ENCODE measurements at regions not wholly inside any gene's neighbourhood (a gene's known extent, or its start where the extent isn't known, plus 50 kb on each side); places are given as distances from the start of the nearest gene placed in this dataset.

DNA sequence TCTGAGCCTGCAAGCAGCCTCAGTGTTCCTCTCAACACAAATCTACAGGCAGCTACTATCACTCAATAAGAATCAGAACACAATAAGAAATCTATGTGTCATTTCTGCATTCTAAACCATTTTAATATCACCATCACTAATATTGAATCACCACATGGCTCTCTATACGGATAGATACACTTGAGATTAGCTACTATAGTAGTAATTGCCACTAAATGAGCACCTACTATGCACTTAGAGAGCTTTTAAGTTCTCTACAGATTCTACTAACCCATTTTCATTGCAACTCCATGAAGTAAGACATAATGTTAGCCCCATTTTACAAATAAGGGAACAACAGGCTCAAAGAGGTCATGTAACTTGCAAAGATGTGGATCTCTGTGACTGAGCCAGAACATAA, 132.8 kb upstream of the DYNLRB2 start:
- Histone ChIP-seq H3K18ac (ENCODE audit: low read length) (no peak overlapping the region), H3K79me2 (ENCODE audit: control insufficient read depth, insufficient read depth, low read length, poor library complexity) (no peaks in the 10 kb centered on the region), H3K9ac (ENCODE audit: low read length) (no peak overlapping the region), H3K4me1 (ENCODE audit: control insufficient read depth in 1 of 2, insufficient read depth in 2 of 2, low read length in 2 of 2) (peaks cover 0 to 4% of the 10 kb centered on the region in 2 experiments), H3K4me3 (ENCODE audit: low read depth, low read length) (no peak overlapping the region), H3K27me3 (ENCODE audit: insufficient read depth, low read length) (no peaks in the 10 kb centered on the region), H3K79me1 (ENCODE audit: low read length) (no peaks in the 10 kb centered on the region), H4K12ac (ENCODE audit: low read depth, low read length) (no peak overlapping the region), H3K36me3 (ENCODE audit: control insufficient read depth in 1 of 2, insufficient read depth in 2 of 2, low read length in 2 of 2) (no peaks in the 10 kb centered on the region), H2BK120ac (ENCODE audit: insufficient read depth, low read length, poor library complexity) (no peak overlapping the region), H3K4me2 (ENCODE audit: low read length) (no peak overlapping the region), H3K4ac (ENCODE audit: low read depth, low read length) (no peak overlapping the region), H3K14ac (ENCODE audit: low read length) (no peak overlapping the region), H2AFZ (ENCODE audit: insufficient read depth, low read length, poor library complexity) (no peak overlapping the region), H3K27ac (ENCODE audit: low read depth, low read length) (no peak overlapping the region), H3K23ac (ENCODE audit: low read length) (no peak overlapping the region), H4K8ac (ENCODE audit: low read depth, low read length) (no peak overlapping the region), H3K9me3 (ENCODE audit: insufficient read depth, low read depth, low read length) (no peaks in the 10 kb centered on the region), H2AK5ac (ENCODE audit: low read length) (no peak overlapping the region), H4K91ac (ENCODE audit: low read depth, low read length) (no peak overlapping the region), H2BK5ac (ENCODE audit: low read depth, low read length, poor library complexity) (no peak overlapping the region), H2BK12ac (ENCODE audit: low read length) (no peak overlapping the region)
- DNase-seq: no peak
- no CpG with 5 or more reads among the region's 1 CpG for WGBS (ENCODE audit: extremely low coverage, insufficient coverage, insufficient read length)

DNA sequence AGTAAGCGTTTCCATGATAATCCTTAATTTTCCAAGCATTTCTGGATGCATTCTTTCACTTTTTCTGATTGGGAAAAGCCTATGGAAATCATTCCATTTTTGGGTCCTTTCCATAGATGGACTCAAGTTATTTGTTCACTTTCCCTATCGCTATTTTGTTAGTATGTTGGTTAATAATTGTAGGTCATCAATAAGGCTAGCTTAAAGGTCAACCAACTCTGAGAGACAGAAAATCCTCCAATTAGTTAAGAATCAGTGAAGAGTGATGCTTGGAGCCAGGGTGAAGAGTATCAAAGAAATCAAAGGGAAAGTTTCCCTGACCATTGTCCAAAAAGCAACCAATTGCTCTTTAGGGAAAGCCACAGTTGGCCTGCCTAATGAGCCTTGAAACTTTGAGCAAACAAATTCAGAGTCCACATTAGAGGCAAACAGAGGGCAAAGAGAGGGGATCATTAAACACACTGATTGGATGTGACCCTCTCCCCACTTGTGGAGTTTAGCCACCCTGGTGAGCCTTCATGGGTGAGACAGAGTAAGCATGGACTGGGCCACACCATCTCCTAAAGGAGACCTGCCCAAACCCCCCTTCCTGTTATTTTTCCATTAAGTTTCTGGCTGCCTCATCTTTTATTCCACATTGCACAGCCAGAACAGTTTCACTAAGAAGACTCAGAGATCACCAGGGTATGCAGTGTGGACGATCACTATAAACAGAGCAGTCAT, 133.4 kb upstream of the DYNLRB2 start:
- Histone ChIP-seq H3K27ac (ENCODE audit: low read depth, low read length) (no peak overlapping the region), H4K12ac (ENCODE audit: low read depth, low read length) (no peak overlapping the region), H2AFZ (ENCODE audit: insufficient read depth, low read length, poor library complexity) (no peak overlapping the region), H3K23ac (ENCODE audit: low read length) (no peak overlapping the region), H3K14ac (ENCODE audit: low read length) (no peak overlapping the region), H3K79me2 (ENCODE audit: control insufficient read depth, insufficient read depth, low read length, poor library complexity) (no peaks in the 10 kb centered on the region), H2AK5ac (ENCODE audit: low read length) (no peak overlapping the region), H3K36me3 (ENCODE audit: control insufficient read depth in 1 of 2, insufficient read depth in 2 of 2, low read length in 2 of 2) (no peaks in the 10 kb centered on the region), H3K4me3 (ENCODE audit: low read depth, low read length) (no peak overlapping the region), H2BK5ac (ENCODE audit: low read depth, low read length, poor library complexity) (no peak overlapping the region), H4K8ac (ENCODE audit: low read depth, low read length) (no peak overlapping the region), H2BK12ac (ENCODE audit: low read length) (no peak overlapping the region), H3K18ac (ENCODE audit: low read length) (no peak overlapping the region), H3K4me1 (ENCODE audit: control insufficient read depth in 1 of 2, insufficient read depth in 2 of 2, low read length in 2 of 2) (peaks cover 0 to 4% of the 10 kb centered on the region in 2 experiments), H3K9me3 (ENCODE audit: insufficient read depth, low read depth, low read length) (no peaks in the 10 kb centered on the region), H3K9ac (ENCODE audit: low read length) (no peak overlapping the region), H2BK120ac (ENCODE audit: insufficient read depth, low read length, poor library complexity) (no peak overlapping the region), H4K91ac (ENCODE audit: low read depth, low read length) (no peak overlapping the region), H3K4ac (ENCODE audit: low read depth, low read length) (no peak overlapping the region), H3K4me2 (ENCODE audit: low read length) (no peak overlapping the region), H3K27me3 (ENCODE audit: insufficient read depth, low read length) (no peaks in the 10 kb centered on the region), H3K79me1 (ENCODE audit: low read length) (no peaks in the 10 kb centered on the region)
- DNase-seq: no peak
- no CpG with 5 or more reads among the region's 3 CpGs for WGBS (ENCODE audit: extremely low coverage, insufficient coverage, insufficient read length)

DNA sequence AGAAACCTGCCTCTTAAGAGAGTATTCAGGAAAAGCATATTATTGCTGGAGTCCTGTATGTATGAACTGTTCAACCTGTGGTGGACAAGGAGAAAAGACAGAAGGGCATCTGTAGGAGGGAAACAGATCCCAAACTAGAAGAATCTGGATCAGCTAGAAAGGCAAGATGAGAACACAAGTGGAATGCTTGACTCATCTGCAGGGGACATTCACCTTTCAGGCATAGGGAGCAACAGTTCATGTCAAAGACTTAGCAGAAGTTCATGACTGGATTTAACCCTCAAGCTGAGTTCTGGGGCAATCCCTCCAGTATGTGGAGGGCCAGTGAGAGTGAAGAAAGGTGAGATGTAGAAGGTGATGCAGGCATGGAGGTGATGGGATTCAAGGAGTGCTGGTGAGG, 135.9 kb upstream of the DYNLRB2 start:
- Histone ChIP-seq H3K9ac (ENCODE audit: low read length) (no peak overlapping the region), H2AFZ (ENCODE audit: insufficient read depth, low read length, poor library complexity) (no peak overlapping the region)

DNA sequence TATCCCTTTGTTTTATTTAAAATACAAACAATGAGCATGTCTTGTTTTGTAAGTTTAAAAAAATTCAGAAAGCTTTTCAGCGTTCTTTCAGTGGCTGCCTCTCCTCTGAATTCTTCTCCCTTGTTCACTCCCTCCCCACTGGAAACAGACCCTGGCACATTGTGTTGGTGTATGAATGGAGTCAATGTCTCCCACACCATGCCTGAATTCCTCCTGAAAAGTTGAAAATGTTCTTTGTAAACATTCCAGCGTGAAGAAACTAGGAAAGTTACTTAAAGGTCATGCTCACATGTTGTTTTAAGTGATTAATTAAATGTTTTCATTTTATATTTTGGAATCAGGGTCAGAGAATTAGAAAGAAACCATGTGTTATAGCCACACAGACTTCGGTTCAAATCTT, 136.9 kb upstream of the DYNLRB2 start:
- Histone ChIP-seq H3K4me2 (ENCODE audit: low read length) (no peak overlapping the region), H4K8ac (ENCODE audit: low read depth, low read length) (no peak overlapping the region), H2BK12ac (ENCODE audit: low read length) (no peak overlapping the region), H3K4me3 (ENCODE audit: low read depth, low read length) (no peak overlapping the region), H3K9me3 (ENCODE audit: insufficient read depth, low read depth, low read length) (no peaks in the 10 kb centered on the region), H4K12ac (ENCODE audit: low read depth, low read length) (no peak overlapping the region), H3K36me3 (ENCODE audit: control insufficient read depth in 1 of 2, insufficient read depth in 2 of 2, low read length in 2 of 2) (no peaks in the 10 kb centered on the region), H3K79me1 (ENCODE audit: low read length) (no peaks in the 10 kb centered on the region), H2BK5ac (ENCODE audit: low read depth, low read length, poor library complexity) (no peak overlapping the region), H3K23ac (ENCODE audit: low read length) (no peak overlapping the region), H3K9ac (ENCODE audit: low read length) (no peak overlapping the region), H4K91ac (ENCODE audit: low read depth, low read length) (no peak overlapping the region), H3K4me1 (ENCODE audit: control insufficient read depth in 1 of 2, insufficient read depth in 2 of 2, low read length in 2 of 2) (peaks cover 0 to 4% of the 10 kb centered on the region in 2 experiments), H3K18ac (ENCODE audit: low read length) (no peak overlapping the region), H3K27me3 (ENCODE audit: insufficient read depth, low read length) (no peaks in the 10 kb centered on the region), H3K79me2 (ENCODE audit: control insufficient read depth, insufficient read depth, low read length, poor library complexity) (no peaks in the 10 kb centered on the region), H3K4ac (ENCODE audit: low read depth, low read length) (no peak overlapping the region), H3K27ac (ENCODE audit: low read depth, low read length) (no peak overlapping the region), H2AK5ac (ENCODE audit: low read length) (no peak overlapping the region), H2AFZ (ENCODE audit: insufficient read depth, low read length, poor library complexity) (no peak overlapping the region), H2BK120ac (ENCODE audit: insufficient read depth, low read length, poor library complexity) (no peak overlapping the region), H3K14ac (ENCODE audit: low read length) (no peak overlapping the region)
- WGBS (ENCODE audit: extremely low coverage, insufficient coverage, insufficient read length): no CpG with 5 or more reads among the region's 3 CpGs
- no peak for DNase-seq

More for the DNA sequence above, 135.9 kb upstream of the DYNLRB2 start:
- Histone ChIP-seq H3K4me1 (ENCODE audit: control insufficient read depth in 1 of 2, insufficient read depth in 2 of 2, low read length in 2 of 2) (peaks cover 0 to 4% of the 10 kb centered on the region in 2 experiments), H4K91ac (ENCODE audit: low read depth, low read length) (no peak overlapping the region), H4K8ac (ENCODE audit: low read depth, low read length) (no peak overlapping the region), H3K36me3 (ENCODE audit: control insufficient read depth in 1 of 2, insufficient read depth in 2 of 2, low read length in 2 of 2) (no peaks in the 10 kb centered on the region), H3K14ac (ENCODE audit: low read length) (no peak overlapping the region), H4K12ac (ENCODE audit: low read depth, low read length) (no peak overlapping the region), H3K27ac (ENCODE audit: low read depth, low read length) (no peak overlapping the region), H3K27me3 (ENCODE audit: insufficient read depth, low read length) (no peaks in the 10 kb centered on the region), H3K79me2 (ENCODE audit: control insufficient read depth, insufficient read depth, low read length, poor library complexity) (no peaks in the 10 kb centered on the region), H3K4me2 (ENCODE audit: low read length) (no peak overlapping the region), H2BK12ac (ENCODE audit: low read length) (no peak overlapping the region), H3K9me3 (ENCODE audit: insufficient read depth, low read depth, low read length) (no peaks in the 10 kb centered on the region), H2AK5ac (ENCODE audit: low read length) (no peak overlapping the region), H3K79me1 (ENCODE audit: low read length) (no peaks in the 10 kb centered on the region), H2BK5ac (ENCODE audit: low read depth, low read length, poor library complexity) (no peak overlapping the region), H3K23ac (ENCODE audit: low read length) (no peak overlapping the region), H2BK120ac (ENCODE audit: insufficient read depth, low read length, poor library complexity) (no peak overlapping the region), H3K18ac (ENCODE audit: low read length) (no peak overlapping the region), H3K4me3 (ENCODE audit: low read depth, low read length) (no peak overlapping the region), H3K4ac (ENCODE audit: low read depth, low read length) (no peak overlapping the region)
- DNase-seq: peak; percentile 30 to 61

Data from trophoblast cell (in vitro differentiated cells and primary cell).